Stimulated activated CD8-positive, alpha-beta memory T cell treated with anti-CD3 and anti-CD28 coated beads, Interleukin-12 subunit alpha, Interleukin-12 subunit beta, amount 100 ng/mL, for 24 hours (primary cell): ENCODE measurements at regions not wholly inside any gene's neighbourhood (a gene's known extent, or its start where the extent isn't known, plus 50 kb on each side); places are given as distances from the start of the nearest gene placed in this dataset.

Source experiments
- DNase-seq: peaks from one replicate; pipeline ENCODE4 v3.0.0-alpha.2; 2020; ENCODE audit errors: extremely low read depth

DNA sequence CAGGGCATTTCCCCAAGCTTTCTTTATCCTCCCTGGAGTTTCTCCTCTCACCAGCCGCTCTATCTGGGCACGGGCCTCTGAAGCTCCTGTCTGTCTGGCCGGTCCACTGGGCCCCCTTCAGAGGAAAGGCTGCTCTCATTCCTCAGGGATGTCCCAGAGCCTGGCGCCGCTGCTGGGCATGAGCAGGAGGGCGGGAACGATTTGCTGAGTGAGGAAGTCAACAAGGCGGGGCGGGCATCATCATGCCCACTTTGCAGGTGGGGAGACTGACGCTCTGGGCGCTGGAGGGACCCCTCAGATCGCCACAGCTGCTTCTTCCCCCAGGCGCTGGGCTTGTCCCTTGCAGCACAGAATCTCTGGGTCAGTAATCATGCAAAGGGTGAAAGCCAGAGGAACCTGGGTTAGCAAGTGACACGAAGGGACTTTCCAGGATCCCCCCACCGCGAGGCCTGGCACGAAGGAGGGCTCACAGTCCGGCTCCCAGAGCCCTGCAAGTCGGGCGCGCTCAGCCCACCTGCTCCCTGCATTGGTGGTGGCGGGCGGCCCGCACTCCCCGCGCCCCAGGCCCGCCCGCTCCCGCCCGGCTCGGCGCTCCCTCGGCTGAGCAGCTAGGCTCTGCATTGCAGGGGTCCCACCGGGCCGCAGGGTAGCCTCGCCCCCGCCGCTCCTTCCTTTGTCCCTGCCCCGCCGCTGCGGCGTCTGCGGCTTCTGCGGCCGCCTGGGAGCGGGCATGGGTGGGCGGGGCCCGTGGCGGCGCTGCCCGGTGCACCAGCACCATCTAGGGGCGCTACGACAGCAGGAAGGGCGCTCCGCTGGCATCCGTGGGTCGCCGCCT is 157.8 kb downstream of the CYRIA start:
- DNase-seq: no peak

DNA sequence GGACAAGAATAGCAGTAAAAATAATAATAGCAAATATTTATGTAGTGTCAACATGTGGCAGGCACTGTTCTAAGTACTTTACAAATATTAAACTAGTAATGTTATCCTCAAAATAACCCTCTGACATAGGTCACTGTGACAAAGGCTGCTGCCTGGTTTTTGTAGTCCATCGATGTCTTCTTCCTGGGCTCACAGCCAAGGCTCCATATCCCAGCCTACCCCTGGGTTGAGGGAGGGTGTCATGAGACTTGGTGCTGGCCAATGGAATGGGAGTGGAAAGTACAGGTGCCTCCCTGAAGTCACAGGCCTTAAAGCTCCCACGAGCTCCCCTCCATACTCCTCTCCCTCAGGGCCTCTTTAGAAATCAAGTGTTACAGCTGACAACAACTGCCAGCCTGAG is 159.3 kb downstream of the CYRIA start:
- DNase-seq: no peak

DNA sequence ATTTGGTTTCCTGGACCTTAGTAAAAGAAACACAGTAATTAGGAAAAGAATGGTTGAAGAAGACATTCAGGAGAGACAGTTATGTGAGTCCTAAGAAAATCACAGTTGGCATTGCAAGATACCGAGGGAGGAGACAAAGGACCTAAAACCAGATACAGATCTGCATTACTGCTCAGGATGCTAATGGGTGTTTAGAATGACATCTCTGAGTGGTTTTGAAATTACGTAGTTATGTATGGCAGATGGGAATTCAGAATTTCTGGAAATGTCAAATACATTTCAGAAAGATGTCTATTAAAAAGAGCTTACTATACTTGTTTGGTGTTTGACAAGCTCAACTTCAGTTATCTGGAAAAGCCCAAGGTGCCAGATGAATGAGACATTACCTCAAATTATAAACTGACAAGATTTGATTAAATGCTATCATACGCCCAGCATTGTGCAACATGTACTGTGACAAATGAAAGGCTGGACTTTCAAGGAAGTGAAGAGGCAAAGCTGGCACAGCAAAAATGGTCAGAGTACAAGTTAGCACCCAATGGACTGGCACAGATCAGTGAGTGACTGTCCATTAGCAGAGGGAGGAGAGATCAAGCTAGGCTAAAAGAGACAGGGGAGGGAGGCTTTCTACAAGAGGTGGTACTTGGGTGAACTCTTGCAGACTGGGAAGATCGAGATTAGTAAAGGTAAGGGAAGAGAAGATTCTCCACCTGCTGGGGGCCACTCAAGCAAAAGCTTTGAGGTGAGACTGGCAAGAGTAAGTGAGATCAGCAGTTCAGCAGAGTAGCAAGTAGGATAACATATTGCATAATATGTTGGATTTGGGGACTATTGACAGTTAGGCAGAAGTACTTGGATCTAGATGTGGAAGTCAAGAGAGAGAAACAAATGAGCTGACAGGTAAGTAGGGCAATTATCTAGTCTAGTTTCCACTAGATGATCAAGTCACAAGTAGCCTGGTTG is 168.9 kb downstream of the CYRIA start:
- DNase-seq: no peak

DNA sequence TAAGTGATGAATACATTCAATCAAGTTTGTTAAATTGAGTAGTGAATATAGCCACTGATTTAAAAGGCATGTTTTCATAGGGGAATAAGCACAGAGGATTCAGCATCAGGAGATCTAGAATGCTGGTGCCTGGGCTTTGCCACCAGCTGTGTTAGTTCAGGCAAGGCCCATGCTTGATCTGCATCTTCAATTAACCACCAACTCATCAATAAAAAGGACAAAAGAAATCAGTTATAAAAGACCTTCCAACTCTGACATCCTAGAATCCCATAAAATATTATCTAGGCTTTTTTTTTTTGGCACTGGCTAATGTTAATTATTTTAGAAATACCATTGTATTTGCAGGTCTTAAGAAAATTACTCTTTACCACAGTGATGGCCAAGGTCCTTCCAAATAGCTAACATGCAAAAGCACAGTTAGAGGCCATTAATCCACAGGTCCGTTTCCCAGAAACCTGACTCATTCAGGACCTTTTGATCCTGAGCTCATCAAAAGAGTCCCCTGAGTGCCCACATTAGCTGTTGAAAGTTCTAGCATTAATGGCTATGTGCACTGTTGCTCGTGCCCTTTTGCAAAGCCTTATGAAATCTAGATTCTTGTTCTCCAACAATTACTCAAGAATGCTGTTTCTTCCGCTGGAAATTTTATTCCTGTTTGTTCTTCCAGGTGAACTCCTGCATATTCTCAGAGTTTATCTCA is 170.0 kb downstream of the CYRIA start:
- no peak for DNase-seq

DNA sequence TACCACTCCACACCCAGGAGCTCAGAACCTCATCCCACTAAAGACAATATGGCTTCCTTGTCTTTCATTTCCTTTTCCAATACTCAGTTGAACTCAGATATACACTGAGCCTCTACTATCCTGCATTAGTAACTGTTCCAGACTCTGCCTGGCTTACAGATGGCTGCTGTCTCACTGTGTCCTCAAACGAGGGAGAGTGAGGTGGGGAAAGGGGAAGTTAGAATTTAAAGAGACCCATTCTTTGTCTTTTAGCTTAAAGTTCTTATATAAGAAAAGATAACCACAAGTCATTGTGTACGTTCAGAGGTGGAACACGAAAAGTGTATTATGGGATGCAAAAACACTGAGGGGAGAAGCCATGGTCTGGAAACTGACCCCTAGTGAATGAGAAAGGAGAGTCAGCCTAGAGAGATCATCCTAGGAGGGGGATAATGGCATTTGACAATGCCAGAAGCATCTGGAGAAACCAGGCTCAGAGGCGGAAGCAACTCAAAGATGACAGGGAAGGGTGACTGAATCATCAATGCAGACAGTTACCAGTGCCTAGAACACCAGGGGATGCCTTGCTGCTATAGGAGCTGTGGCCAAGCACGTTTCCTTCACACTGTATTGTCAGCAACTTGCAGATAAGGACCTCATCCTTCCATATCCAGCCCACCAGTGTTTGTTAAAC is 170.7 kb downstream of the CYRIA start:
- DNase-seq: no peak

DNA sequence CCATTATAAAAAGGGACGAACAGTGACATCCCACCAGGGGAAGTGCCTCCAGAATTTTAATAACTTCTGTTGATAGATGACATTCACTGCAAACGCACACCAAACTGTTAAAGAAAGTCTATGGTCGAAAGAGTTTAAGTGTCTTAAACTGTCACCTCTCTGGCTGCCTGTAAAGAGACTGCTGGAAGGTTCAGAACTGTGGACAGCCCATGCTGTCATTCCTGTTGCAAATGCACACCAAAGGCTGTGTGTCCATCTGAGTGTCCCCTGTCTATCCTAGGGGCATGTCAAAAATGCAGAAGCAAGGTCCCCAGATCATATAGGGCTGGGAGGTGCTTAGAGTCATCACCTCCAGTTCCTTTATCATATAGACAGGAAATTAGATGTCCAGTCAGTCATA is 171.8 kb downstream of the CYRIA start:
- DNase-seq: no peak

DNA sequence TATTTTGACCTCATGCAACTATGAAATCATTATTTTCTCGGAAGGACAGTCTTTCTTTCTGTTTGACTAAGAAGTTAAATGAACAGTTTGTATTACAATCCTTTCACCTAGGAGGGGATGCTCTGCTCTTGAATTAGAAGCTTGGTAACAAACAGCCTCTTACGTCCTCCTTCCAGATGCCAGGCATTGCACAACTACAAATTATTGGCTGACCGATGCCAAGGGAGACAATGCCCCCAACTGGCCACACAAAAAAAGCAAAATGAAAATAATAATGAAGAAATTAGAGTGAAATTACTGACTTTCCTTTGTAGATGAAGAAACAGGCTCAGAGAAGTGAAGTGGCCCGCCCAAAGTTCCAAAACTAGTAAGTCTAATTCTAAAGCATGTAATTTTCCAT is 177.9 kb downstream of the CYRIA start:
- no peak for DNase-seq

DNA sequence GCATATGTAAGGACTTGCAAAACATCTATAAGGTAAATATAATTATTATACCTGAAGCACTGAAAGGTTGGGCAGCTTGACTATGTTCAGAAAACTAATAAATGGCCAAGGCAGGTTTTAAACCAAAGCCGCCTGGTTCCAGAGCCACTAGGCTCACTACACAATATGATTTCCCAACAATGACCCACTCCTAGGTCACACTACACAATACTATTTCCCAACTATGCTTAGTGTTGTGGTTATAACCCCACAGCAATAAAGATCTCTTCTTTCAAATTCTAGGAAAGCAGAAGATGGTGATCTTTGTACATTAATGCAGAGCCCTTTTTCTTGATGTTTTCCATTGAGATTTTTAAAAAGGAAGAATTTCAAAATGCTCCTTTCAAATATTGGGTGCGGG is 180.4 kb downstream of the CYRIA start:
- no peak for DNase-seq

DNA sequence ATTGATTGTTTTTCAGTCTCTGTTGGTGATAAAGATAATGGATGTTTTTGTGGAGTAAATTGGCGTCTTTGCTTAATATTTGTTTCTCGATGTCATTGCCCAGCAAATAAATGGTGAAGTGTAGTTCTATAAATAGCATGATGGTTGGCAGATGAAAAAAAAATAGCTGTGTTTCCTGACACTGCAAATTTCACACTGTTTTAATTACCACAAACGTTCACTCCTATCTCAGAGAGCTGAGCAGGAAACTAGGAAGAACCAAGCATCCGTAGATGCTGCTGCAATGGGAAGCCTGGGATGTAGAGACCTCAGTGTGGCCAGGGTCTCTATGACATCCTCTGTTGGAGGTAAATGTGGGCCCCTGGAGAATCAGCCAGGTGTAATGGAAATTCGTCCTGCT is 183.2 kb downstream of the CYRIA start:
- no peak for DNase-seq

DNA sequence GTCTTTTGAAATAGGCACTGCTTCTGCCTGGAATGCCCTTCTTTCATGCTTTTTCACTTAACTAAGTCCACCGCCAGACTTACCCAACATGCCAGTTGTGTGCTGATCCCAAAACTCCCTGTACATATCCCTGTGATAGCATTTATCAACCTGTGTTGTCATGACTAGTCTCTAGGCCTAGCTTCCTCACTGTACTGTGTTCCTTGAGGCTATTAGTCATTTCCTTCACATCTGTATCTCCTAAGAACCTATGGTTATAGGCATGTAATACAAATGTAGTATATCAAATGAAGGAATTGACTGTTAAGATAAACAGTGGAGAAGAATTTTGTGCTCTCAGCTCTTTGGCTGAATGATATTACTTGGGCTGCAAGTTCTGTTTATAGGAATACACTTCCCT is 184.3 kb downstream of the CYRIA start:
- DNase-seq: no peak

DNA sequence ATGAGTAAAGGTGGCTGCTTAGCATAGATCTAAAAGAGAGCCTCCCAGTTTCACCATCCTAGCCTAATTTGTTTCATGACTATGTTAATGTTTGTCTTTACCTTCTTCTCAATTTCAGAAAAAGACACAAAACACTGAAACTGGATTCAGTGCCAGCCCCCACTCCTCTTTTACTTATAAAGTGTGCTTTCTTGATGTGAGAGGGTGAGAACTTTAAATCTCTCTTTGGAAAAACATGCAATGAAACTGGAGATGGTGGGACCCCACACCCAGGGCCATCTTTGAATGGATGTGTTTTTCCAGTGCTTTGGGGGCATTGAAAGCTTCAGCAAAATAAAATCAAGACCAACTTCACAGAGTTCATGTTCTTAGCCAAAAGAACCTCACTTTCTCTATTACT is 185.9 kb downstream of the CYRIA start:
- no peak for DNase-seq

DNA sequence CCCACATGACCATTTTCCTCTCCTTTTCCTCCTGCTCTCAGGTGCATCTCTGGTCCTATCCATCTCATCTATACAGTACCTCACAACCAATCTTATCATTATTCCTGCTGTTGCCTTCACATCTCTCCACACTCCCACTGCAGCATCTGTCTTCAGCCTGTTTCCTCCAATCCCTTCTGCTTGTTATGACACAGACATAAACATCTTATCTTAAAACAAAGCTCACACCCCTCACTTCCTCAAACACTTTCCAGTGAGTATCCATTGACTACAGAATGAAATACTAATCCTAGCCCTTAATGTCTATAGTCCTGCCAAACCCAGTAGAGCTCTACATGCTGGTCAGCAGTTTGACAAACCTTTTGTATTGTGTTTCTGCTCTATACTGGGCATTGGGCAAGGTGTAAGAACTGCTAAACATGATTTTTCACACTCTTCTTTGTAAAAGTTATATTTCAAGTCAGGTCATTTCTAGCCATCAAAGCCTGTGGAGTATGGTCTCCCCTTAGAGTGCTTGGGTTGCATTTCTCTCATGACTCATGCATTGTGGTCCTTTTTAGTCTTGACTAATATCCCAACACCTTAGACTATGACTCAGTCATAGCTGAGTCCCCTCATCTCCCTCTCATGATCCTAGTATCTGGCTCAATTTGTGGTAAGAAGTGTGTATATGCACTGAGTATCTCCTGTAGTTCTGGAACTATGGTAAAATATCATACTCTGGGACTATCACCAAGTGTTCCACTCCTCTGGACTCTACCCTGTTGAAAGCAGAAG is 187.0 kb downstream of the CYRIA start:
- DNase-seq: no peak

DNA sequence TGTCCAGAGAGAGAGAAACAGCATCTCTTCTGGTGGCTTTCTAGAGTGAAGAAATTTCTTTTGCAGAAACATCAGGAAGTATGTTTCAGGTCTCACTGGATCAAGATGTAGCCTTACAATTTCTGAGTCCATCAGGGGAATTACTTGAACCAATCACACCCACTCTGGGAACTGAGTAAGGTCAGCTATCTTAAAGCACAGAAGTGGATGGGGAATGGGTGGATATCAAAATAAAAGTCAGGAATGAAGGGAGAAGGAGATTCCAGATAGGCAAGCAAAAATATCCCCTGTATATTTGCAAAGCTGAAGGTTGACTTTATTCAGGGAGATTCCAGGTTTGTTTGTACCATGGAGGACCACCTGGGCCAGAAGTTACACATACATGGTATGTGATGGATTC is 188.0 kb downstream of the CYRIA start:
- DNase-seq: no peak

DNA sequence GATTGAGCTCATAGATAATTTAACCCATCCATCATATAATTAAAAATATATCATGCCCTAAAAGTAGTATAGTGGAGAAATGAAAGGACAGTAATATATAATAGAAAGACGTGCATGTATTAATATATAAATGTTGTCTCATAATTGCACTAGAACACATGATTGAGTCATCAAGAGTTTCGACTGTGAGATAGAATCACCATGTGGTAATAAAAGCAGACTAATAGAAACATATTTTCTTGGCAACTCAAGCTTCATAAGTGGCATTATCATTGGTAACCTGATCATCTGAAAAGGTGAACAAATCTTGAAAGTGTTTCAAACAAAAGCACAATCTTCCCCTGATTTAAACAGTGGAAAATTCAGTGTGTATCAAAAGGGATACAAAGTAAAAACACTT is 188.8 kb downstream of the CYRIA start:
- no peak for DNase-seq

DNA sequence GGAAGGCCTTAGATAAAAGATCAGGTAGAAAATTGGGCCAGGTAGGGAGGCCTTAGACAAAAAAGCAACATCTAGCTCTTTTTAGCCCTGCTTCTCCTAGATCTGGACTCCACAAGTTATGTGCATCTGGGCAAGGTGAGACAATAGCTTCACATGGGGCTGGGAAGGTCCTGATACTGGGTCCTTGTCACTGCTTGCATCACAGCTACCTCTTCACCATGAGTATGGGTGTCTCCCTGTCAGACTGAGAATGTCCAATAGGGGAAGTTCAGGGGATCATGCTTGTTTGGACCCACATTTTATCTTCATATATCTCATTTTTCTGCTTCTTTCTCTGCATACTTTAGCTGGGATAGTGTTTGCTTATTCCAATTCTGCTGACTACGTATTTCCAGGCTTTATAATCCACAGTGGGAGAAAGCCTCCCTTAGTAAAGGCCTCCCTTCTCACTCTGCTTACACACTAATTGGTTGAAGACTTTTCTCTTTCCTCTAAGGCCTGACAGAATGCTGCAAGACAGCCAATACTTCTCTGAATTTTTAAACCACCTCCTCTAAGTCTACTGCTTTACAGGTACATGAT is 189.6 kb downstream of the CYRIA start:
- no peak for DNase-seq

DNA sequence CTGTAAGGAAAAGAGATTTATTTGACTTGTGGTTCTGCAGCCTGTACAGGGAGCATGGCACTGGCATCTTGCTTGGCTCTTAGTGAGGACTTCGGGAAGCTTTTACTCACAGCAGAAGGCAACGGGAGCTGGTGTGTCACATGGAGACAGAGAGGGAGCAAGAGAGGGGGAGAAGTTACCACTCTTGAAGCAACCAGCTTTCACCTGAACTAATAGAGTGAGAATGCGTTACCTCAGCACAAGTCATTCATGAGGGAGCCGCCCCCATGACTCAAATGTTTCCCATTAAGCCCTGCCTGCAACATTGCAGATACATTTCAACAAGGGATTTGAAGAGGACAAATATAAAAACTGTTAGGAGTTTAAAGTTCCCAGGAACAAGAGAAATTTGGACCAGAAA is 190.0 kb downstream of the CYRIA start:
- no peak for DNase-seq

DNA sequence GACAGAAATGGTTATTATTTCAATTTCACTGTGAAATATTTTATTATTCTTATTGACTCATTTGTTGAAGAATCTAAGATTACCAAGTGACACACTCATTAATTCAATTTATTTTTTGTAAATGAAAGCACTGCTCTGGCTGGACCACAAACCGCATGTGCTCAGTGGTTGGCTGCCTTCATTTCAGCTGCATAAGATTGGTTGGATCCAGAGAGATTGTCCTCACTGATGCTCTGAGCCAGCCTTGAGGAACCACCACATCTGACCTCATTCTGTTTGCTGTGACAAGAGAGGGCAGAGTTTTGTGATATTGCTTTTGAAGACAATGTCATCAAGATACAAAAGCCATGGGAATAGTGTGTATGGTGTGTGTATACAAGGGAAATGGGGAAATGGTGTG is 192.1 kb downstream of the CYRIA start:
- DNase-seq: no peak

DNA sequence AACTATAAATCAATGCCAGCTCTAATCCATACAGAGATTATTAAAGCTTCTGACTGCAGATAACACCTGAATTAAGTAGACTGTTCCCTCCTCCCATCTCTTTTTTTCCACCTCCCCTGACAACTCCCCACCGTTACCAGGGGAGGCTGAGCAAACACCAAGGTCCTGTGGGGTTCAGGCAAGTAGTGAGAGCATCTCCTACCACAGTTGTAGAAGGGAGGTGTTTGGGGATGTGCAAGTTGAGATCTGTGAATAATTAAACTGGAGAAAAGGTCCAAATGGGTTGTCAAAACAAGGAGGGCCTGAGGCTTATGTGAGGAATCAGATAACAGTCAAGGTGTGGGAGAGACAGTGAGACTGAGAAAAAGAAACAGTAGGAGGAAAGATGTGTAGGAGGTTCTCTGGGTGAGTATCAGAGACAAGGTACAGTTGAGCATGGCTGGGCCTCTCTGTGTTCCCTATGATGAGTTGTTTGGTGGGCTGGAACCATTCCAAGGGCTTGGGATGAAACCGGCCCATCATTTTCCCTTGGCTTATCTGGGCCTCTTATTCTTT is 194.6 kb downstream of the CYRIA start:
- DNase-seq: no peak

DNA sequence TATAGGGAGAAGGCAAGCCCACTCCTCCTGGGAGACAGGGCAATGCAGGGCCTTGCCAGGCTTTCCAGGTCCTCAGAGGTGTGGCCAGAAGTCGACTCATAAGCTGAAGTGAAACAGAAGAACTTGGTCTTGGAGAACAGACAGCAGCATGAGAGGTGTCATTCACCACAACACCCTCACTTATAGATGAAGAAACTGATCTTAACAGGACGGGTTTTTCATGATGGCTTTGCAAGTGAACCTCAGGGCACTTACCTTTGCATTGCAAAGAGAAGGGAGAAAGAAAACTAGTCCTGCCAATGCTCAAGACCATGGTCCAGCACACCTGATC is 198.8 kb downstream of the CYRIA start:
- no peak for DNase-seq

DNA sequence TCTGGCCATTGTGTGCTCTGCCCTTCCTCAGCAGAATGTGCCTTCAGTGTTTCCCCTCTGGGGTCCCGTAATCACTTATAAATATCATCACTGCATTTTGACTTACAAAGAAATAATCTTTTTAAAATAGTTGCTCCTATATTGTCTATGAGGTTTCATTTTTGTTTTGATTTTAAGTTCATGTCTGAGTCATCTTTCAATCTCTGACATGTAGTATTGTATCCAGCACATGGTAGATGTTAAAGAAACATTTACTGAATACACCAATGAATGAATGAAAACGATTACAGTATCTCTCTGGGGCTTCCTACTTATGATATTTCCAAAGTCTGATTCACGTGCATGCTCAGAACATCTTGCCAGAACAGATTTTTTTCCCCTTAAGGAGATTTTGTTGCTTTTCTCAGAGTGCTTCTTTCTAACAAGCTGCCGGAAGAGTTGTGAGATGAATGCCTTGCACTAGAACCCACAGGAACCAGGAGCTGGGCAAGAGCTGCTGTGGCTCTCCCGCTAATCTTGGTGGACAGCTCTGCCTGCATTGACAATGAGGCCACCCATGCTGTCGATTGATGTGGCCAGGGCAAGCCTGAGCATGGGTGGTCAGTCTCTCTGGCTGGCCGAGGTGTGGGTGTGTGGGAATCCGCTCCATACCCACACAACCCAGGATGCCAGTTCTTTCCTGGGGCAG is 199.4 kb downstream of the CYRIA start:
- DNase-seq: no peak
